HEK293T (cell line): ENCODE measurements at regions not wholly inside any gene's neighbourhood (a gene's known extent, or its start where the extent isn't known, plus 50 kb on each side); places are given as distances from the start of the nearest gene placed in this dataset.

ENCODE experiments used
- CTCF ChIA-PET: fragments of 350-600 bp; formaldehyde crosslinking; extraction: SDS; loops from one replicate; lab custom pipeline; 2021; ENCODE audit warnings: antibody characterized with exemption, inconsistent platforms; lab: Yijun Ruan, JAX
- POLR2A ChIA-PET: fragments of 350-600 bp; formaldehyde crosslinking; extraction: SDS; loops from one replicate; lab custom pipeline; 2020; ENCODE audit warnings: antibody characterized with exemption, inconsistent platforms; lab: Yijun Ruan, JAX
- DNase-seq: peaks from one replicate; pipeline ENCODE4 v3.0.0; 2012; ENCODE audit warnings: mixed read lengths; ENCODE audit errors: extremely low spot score
- ARNT ChIP-seq: fragments of 450-650 bp; IDR thresholded peaks from 2 replicates; pipeline ENCODE4 v1.6.1; 2017; ENCODE audit warnings: mild to moderate bottlenecking
- BHLHE40 ChIP-seq: fragments of 450-650 bp; IDR thresholded peaks from 2 replicates; pipeline ENCODE4 v1.6.1; 2016; ENCODE audit warnings: mild to moderate bottlenecking, moderate library complexity, borderline replicate concordance
- CTBP1 ChIP-seq: fragments of 450-650 bp; IDR thresholded peaks from 2 replicates; pipeline ENCODE4 v1.6.1; 2016; ENCODE audit warnings: borderline replicate concordance
- ELF4 ChIP-seq: fragments of 450-650 bp; IDR thresholded peaks from 2 replicates; pipeline ENCODE4 v1.6.1; 2017; ENCODE audit warnings: antibody characterized with exemption
- FOXA1 ChIP-seq: fragments of 450-650 bp; IDR thresholded peaks from 2 replicates; pipeline ENCODE4 v1.6.1; 2016; ENCODE audit warnings: mild to moderate bottlenecking
- FOXK2 ChIP-seq: fragments of 450-650 bp; IDR thresholded peaks from 2 replicates; pipeline ENCODE4 v1.6.1; 2016; ENCODE audit warnings: mild to moderate bottlenecking
- FOXM1 ChIP-seq: fragments of 450-650 bp; IDR thresholded peaks from 2 replicates; pipeline ENCODE4 v1.6.1; 2017; ENCODE audit warnings: mild to moderate bottlenecking, borderline replicate concordance
- HDGF ChIP-seq: fragments of 450-650 bp; IDR thresholded peaks from 2 replicates; pipeline ENCODE4 v1.6.1; 2017; ENCODE audit warnings: antibody characterized with exemption, borderline replicate concordance
- L3MBTL2 ChIP-seq: fragments of 450-650 bp; conservative IDR thresholded peaks from 2 replicates; pipeline ENCODE4 v1.6.1; 2016; ENCODE audit warnings: mild to moderate bottlenecking
- LEF1 ChIP-seq: fragments of 450-650 bp; IDR thresholded peaks from 2 replicates; pipeline ENCODE4 v1.6.1; 2017; ENCODE audit warnings: mild to moderate bottlenecking, borderline replicate concordance
- NFRKB ChIP-seq: fragments of 450-650 bp; IDR thresholded peaks from 2 replicates; pipeline ENCODE4 v1.6.1; 2016; ENCODE audit warnings: mild to moderate bottlenecking, moderate library complexity
- PKNOX1 ChIP-seq: fragments of 450-650 bp; IDR thresholded peaks from 2 replicates; pipeline ENCODE4 v1.6.1; 2016
- SP1 ChIP-seq: fragments of 450-650 bp; IDR thresholded peaks from 2 replicates; pipeline ENCODE4 v1.6.1; 2017
- SUZ12 ChIP-seq: fragments of 450-650 bp; IDR thresholded peaks from 2 replicates; pipeline ENCODE4 v1.6.1; 2016; ENCODE audit warnings: mild to moderate bottlenecking
- TARDBP ChIP-seq: fragments of 450-650 bp; IDR thresholded peaks from 2 replicates; pipeline ENCODE4 v1.6.1; 2016
- ZNF384 ChIP-seq: fragments of 450-650 bp; IDR thresholded peaks from 2 replicates; pipeline ENCODE4 v1.6.1; 2016

DNA sequence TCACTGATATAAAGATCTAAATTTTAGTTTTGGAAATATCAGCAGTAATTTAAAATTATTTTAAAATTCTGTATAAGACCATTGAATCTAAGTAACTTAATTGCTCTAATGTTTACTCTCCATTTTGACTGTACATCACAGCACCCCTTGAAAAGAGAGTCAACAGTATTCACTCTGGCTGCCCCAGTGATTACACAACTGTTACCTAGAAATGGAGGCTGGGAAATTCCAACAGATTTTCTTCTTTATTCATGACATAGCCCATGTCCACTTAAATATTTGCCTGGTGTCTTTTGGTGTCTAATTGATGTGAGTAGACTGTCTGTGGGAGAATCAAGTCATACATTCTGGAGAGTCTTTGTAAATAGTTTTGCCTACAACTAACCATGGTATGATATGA lies 301.8 kb upstream of the CDH6 start:
- no peak for TF ChIP-seq NFRKB
- no peak for TF ChIP-seq FOXA1
- no peak for TF ChIP-seq CTBP1
- TF ChIP-seq HDGF: no peak
- no peak for TF ChIP-seq FOXM1
- no peak for TF ChIP-seq PKNOX1
- no peak for TF ChIP-seq L3MBTL2
- TF ChIP-seq ELF4: no peak
- TF ChIP-seq ARNT: no peak
- TF ChIP-seq FOXK2: no peak
- no peak for TF ChIP-seq LEF1
- TF ChIP-seq ZNF384: no peak
- no peak for TF ChIP-seq SUZ12
- no peak for TF ChIP-seq SP1
- no peak for TF ChIP-seq TARDBP
- TF ChIP-seq BHLHE40: no peak
- no peak for DNase-seq
- POLR2A ChIA-PET: no interaction called here
- CTCF ChIA-PET: no interaction called here

- no peak for DNase-seq
- ChIA-PET POLR2A (no interaction called here), CTCF (no interaction called here)
- no peak for TF ChIP-seq LEF1
- TF ChIP-seq SUZ12: no peak
- TF ChIP-seq L3MBTL2: no peak
- TF ChIP-seq ZNF384: no peak
- TF ChIP-seq FOXA1: no peak
- TF ChIP-seq TARDBP: no peak
- TF ChIP-seq FOXK2: no peak
- TF ChIP-seq FOXM1: no peak
- no peak for TF ChIP-seq SP1
- TF ChIP-seq BHLHE40: no peak
- TF ChIP-seq ARNT: no peak
- TF ChIP-seq HDGF: no peak
- no peak for TF ChIP-seq CTBP1
- TF ChIP-seq PKNOX1: no peak
- TF ChIP-seq ELF4: no peak
Measured at GRCh38 chr5:30890377-30890776, 303.1 kb upstream of the CDH6 start.

GRCh38 chr5:30880514-30880913 lies 313.0 kb upstream of the CDH6 start:
- POLR2A ChIA-PET: no interaction called here

DNA sequence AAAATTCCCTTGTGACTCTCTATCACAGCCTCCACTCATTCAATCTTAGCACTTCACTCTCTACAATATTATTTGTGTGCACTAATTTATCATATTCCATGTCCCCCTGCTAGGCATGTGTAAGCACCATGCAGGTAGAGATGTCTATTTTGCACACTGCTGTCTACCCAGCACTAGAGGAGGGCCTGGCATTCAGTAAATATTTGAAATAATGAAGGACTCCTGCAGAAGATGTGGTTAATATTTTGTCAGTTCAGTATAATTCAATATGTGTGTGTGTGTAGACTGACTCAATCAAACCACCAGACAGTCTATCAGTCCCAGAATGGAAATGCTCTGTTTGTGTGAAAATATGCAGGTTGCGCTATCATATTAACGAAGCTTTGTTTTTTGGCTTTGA lies 313.6 kb upstream of the CDH6 start:
- POLR2A ChIA-PET: no interaction called here
- TF ChIP-seq ELF4 (no peak), L3MBTL2 (no peak), ZNF384 (no peak), ARNT (no peak), TARDBP (no peak), FOXM1 (no peak), CTBP1 (no peak), BHLHE40 (no peak), PKNOX1 (no peak), FOXA1 (no peak), HDGF (no peak), FOXK2 (no peak), SP1 (no peak), LEF1 (no peak), SUZ12 (no peak), NFRKB (no peak)
- CTCF ChIA-PET: no interaction called here
- no peak for DNase-seq

More at GRCh38 chr5:30880514-30880913, 313.0 kb upstream of the CDH6 start:
- no peak for DNase-seq
- CTCF ChIA-PET: no interaction called here
- TF ChIP-seq L3MBTL2: no peak
- no peak for TF ChIP-seq FOXK2

GRCh38 chr5:30878746-30879145 lies 314.7 kb upstream of the CDH6 start:
- ChIA-PET CTCF (no interaction called here), POLR2A (no interaction called here)
- TF ChIP-seq ZNF384: no peak
- TF ChIP-seq FOXM1: no peak
- TF ChIP-seq TARDBP: no peak
- TF ChIP-seq HDGF: no peak
- TF ChIP-seq ARNT: no peak
- TF ChIP-seq BHLHE40: no peak
- TF ChIP-seq SUZ12: no peak
- DNase-seq: no peak

GRCh38 chr5:30878296-30878695 lies 315.2 kb upstream of the CDH6 start:
- POLR2A ChIA-PET: no interaction called here
- no peak for DNase-seq
- TF ChIP-seq LEF1 (no peak), NFRKB (no peak), HDGF (no peak), SUZ12 (no peak), FOXA1 (no peak), ZNF384 (no peak), PKNOX1 (no peak), TARDBP (no peak), ARNT (no peak), FOXK2 (no peak), L3MBTL2 (no peak)
- CTCF ChIA-PET: no interaction called here
